MM.1S (cell line): ENCODE measurements at regions not wholly inside any gene's neighbourhood (a gene's known extent, or its start where the extent isn't known, plus 50 kb on each side); places are given as distances from the start of the nearest gene placed in this dataset.

Experiments
- DNase-seq: peaks from one replicate; pipeline ENCODE4 v3.0.0-alpha.2; 2015
- H2AFZ ChIP-seq: fragments of 300-600 bp; sonication (generic); 2 replicates; pipeline ENCODE4 v1.6.0; 2016; ENCODE audit warnings: antibody characterized with exemption, low read length
- H3F3A ChIP-seq: fragments of 300-600 bp; sonication (generic); 2 replicates; pipeline ENCODE4 v1.6.1; 2016; ENCODE audit warnings: mild to moderate bottlenecking, antibody characterized with exemption, low read length, moderate library complexity, mixed read lengths; ENCODE audit not compliant: insufficient read depth
- H3K27ac ChIP-seq: fragments of 300-600 bp; sonication (generic); 2 replicates; pipeline ENCODE4 v1.5.1; 2016; ENCODE audit warnings: mild to moderate bottlenecking, low read length
- H3K27me3 ChIP-seq: fragments of 300-600 bp; sonication (generic); replicated peaks from 2 replicates; pipeline ENCODE4 v1.6.0; 2016; ENCODE audit warnings: low read length; ENCODE audit not compliant: insufficient read depth
- H3K36me3 ChIP-seq: fragments of 300-600 bp; sonication (generic); replicated peaks from 2 replicates; pipeline ENCODE4 v1.6.1; 2016; ENCODE audit warnings: mild to moderate bottlenecking, low read length, mixed read lengths; ENCODE audit not compliant: insufficient read depth
- H3K4me1 ChIP-seq: fragments of 300-600 bp; sonication (generic); 2 replicates; pipeline ENCODE4 v1.6.1; 2016; ENCODE audit warnings: low read length, mixed read lengths
- H3K4me2 ChIP-seq: fragments of 300-600 bp; sonication (generic); 2 replicates; pipeline ENCODE4 v1.6.0; 2016; ENCODE audit warnings: low read depth, low read length
- H3K4me3 ChIP-seq: fragments of 300-600 bp; sonication (generic); 2 replicates; pipeline ENCODE4 v1.5.1; 2016; ENCODE audit warnings: low read length, mixed read lengths
- H3K79me2 ChIP-seq: fragments of 300-600 bp; sonication (generic); 2 replicates; pipeline ENCODE4 v1.6.1; 2016; ENCODE audit warnings: mixed run types, low read length, mixed read lengths
- H3K9ac ChIP-seq: fragments of 300-600 bp; sonication (generic); 2 replicates; pipeline ENCODE4 v1.6.1; 2016; ENCODE audit warnings: low read length, mixed read lengths
- H3K9me2 ChIP-seq: fragments of 300-600 bp; sonication (generic); replicated peaks from 2 replicates; pipeline ENCODE4 v1.6.1; 2016; ENCODE audit warnings: mild to moderate bottlenecking, low read length, mixed read lengths; ENCODE audit not compliant: insufficient read depth
- H3K9me3 ChIP-seq: fragments of 300-600 bp; sonication (generic); replicated peaks from 2 replicates; pipeline ENCODE4 v1.6.1; 2016; ENCODE audit warnings: mild to moderate bottlenecking, low read length, mixed read lengths; ENCODE audit not compliant: insufficient read depth
- H4K20me1 ChIP-seq: fragments of 300-600 bp; sonication (generic); 2 replicates; pipeline ENCODE4 v1.6.1; 2016; ENCODE audit warnings: mild to moderate bottlenecking, low read length, moderate library complexity, mixed read lengths; ENCODE audit not compliant: insufficient read depth
- EZH2 ChIP-seq: fragments of 300-600 bp; sonication (generic); optimal IDR thresholded peaks from 2 replicates; pipeline ENCODE3; 2017; ENCODE audit warnings: low read depth, mild to moderate bottlenecking, antibody characterized with exemption, low read length, mixed read lengths
- EZH2phosphoT487 ChIP-seq: fragments of 300-600 bp; sonication (generic); IDR thresholded peaks from 2 replicates; pipeline ENCODE4 v1.6.1; 2018; ENCODE audit warnings: antibody characterized with exemption, low read length
- TF ChIP-seq, protein P1 (sequence below): fragments of 300-600 bp; sonication (generic); IDR thresholded peaks from 2 replicates; pipeline ENCODE4 v1.5.1; 2016; ENCODE audit warnings: antibody characterized with exemption, low read length, mixed read lengths

DNA sequence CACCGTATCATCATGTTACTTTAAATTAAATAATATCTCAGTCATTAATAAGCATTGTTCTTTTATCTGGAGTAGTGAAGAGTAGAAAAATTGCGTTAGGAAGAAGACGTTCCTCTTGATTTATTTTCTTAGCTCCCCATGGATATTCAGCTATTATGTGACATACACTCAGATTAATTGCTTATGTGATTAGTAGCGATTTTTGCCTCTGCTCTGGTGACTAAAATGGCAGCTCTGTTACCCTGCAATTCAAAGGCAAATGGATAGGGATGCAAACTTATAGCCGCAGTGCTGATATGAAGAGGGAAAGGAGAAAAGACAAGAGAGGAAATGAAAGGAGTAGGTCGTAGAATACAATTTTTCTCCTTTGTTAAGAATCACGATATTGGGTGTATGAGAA is 188.4 kb upstream of the MALRD1 start:
- no peak overlapping the region for H3K4me3 ChIP-seq
- no peaks in the 10 kb centered on the region for H3K36me3 ChIP-seq
- no peak for TF ChIP-seq EZH2
- TF ChIP-seq, protein P1, sequence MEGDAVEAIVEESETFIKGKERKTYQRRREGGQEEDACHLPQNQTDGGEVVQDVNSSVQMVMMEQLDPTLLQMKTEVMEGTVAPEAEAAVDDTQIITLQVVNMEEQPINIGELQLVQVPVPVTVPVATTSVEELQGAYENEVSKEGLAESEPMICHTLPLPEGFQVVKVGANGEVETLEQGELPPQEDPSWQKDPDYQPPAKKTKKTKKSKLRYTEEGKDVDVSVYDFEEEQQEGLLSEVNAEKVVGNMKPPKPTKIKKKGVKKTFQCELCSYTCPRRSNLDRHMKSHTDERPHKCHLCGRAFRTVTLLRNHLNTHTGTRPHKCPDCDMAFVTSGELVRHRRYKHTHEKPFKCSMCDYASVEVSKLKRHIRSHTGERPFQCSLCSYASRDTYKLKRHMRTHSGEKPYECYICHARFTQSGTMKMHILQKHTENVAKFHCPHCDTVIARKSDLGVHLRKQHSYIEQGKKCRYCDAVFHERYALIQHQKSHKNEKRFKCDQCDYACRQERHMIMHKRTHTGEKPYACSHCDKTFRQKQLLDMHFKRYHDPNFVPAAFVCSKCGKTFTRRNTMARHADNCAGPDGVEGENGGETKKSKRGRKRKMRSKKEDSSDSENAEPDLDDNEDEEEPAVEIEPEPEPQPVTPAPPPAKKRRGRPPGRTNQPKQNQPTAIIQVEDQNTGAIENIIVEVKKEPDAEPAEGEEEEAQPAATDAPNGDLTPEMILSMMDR = no peak
- H3F3A ChIP-seq = no peaks in the 10 kb centered on the region
- H3K4me2 ChIP-seq = no peak overlapping the region
- H3K79me2 ChIP-seq = no peaks in the 10 kb centered on the region
- H4K20me1 ChIP-seq = no peaks in the 10 kb centered on the region
- no peak for DNase-seq
- H3K4me1 ChIP-seq = no peaks in the 10 kb centered on the region
- H2AFZ ChIP-seq = no peak overlapping the region
- no peaks in the 10 kb centered on the region for H3K9me2 ChIP-seq
- H3K9me3 ChIP-seq = no peaks in the 10 kb centered on the region
- H3K27ac ChIP-seq = no peak overlapping the region
- H3K9ac ChIP-seq = no peak overlapping the region
- H3K27me3 ChIP-seq = no peaks in the 10 kb centered on the region

- Histone ChIP-seq H3K4me1 (no peaks in the 10 kb centered on the region), H3K9me2 (no peaks in the 10 kb centered on the region), H3K4me3 (no peak overlapping the region), H3K27ac (no peak overlapping the region), H3K79me2 (no peaks in the 10 kb centered on the region), H3K9ac (no peak overlapping the region), H2AFZ (no peak overlapping the region), H3K9me3 (no peaks in the 10 kb centered on the region), H3K4me2 (no peak overlapping the region), H3K27me3 (no peaks in the 10 kb centered on the region), H4K20me1 (no peaks in the 10 kb centered on the region), H3F3A (no peaks in the 10 kb centered on the region), H3K36me3 (no peaks in the 10 kb centered on the region)
- DNase-seq = no peak
- TF ChIP-seq EZH2 = no peak
- TF ChIP-seq EZH2phosphoT487 = no peak
- TF ChIP-seq, protein P1 = no peak
Observed at GRCh38 chr10:18860631-18861240, 187.9 kb upstream of the MALRD1 start.

DNA sequence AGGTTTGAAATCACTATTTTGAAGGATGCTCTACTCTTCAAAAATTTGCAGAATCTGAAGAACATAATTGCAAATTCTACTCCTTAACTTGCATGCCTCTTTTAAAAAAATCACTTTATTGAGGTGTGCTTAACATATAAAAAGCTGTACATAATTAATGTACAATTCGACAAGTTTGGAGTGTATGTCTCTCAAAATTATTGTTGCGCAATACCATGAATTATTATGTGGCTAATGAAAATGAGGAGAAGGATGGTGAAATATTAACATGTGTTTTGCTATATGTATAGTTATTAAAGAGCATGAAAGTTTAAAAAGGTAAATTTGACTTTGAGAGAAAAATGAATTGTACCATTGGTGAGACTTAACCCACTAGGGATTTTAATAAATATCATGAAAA is 187.2 kb upstream of the MALRD1 start:
- H3K27ac ChIP-seq = no peak overlapping the region
- DNase-seq = no peak

More for the DNA sequence above, 187.2 kb upstream of the MALRD1 start:
- Histone ChIP-seq H3F3A (no peaks in the 10 kb centered on the region), H3K27me3 (no peaks in the 10 kb centered on the region), H3K36me3 (no peaks in the 10 kb centered on the region), H3K9me2 (no peaks in the 10 kb centered on the region), H3K9me3 (no peaks in the 10 kb centered on the region), H3K4me2 (no peak overlapping the region), H2AFZ (no peak overlapping the region), H3K4me3 (no peak overlapping the region), H3K9ac (no peak overlapping the region), H3K4me1 (no peaks in the 10 kb centered on the region), H3K79me2 (no peaks in the 10 kb centered on the region), H4K20me1 (no peaks in the 10 kb centered on the region)
- no peak for TF ChIP-seq EZH2phosphoT487
- no peak for TF ChIP-seq EZH2
- TF ChIP-seq, protein P1 = no peak
